HepG2 (cell line): ENCODE measurements at regions not wholly inside any gene's neighbourhood (a gene's known extent, or its start where the extent isn't known, plus 50 kb on each side); places are given as distances from the start of the nearest gene placed in this dataset.

Source experiments
- ATAC-seq: fragments of 200-7000 bp; cut with Tn5 transposase; 3 replicates; pipeline ENCODE4 v1.9.1; 2020; ENCODE audit warnings: mild to moderate bottlenecking, moderate library complexity
- BruUV-seq: library from RNA; stranded (reverse); fragments of 400-500 nt; replicated peaks from 2 replicates; lab custom pipeline; 2021; lab: Mats Ljungman, UMichigan
- CTCF ChIA-PET: fragments of 300-600 bp; formaldehyde crosslinking; extraction: SDS; loops from one replicate; lab custom pipeline; 2021; ENCODE audit warnings: low total read pairs, inconsistent platforms, low intra/inter-chr PET ratio; lab: Yijun Ruan, JAX
- POLR2A ChIA-PET: fragments of 350-600 bp; sonication (Branson Sonifier 250); formaldehyde crosslinking; loops from one replicate; lab custom pipeline; 2020; ENCODE audit warnings: antibody characterized with exemption, inconsistent platforms; lab: Yijun Ruan, JAX
- DNase-seq: peaks from one replicate; pipeline ENCODE4 v3.0.0-alpha.2; 2015; ENCODE audit warnings: low spot score
- FAIRE-seq: peaks from 3 replicates; lab custom pipeline; 2011; peaks lifted over from hg19 to GRCh38; lab: Jason Lieb, UNC
- H2AFZ ChIP-seq: one replicate; pipeline ENCODE4 v1.6.1; 2011; ENCODE audit warnings: low read length, inconsistent platforms
- H3K27ac ChIP-seq: fragments of 300-600 bp; 3 replicates; pipeline ENCODE4 v1.8.0; 2011; ENCODE audit warnings: mixed run types, mild to moderate bottlenecking, mixed read lengths, low read length, inconsistent platforms; ENCODE audit not compliant: insufficient read depth; ENCODE audit errors: extremely low read length
- H3K27me3 ChIP-seq, 2 experiments: fragments of 200-600 bp in 1 of 2; 2 replicates in 1 of 2; 3 replicates in 1 of 2; pipeline versions ENCODE4 v1.6.0 to v1.8.0; 2011; ENCODE audit warnings: low read length in 2 of 2, mild to moderate bottlenecking in 2 of 2, moderate library complexity in 2 of 2, inconsistent platforms in 1 of 2; ENCODE audit not compliant: insufficient read depth in 2 of 2, control insufficient read depth in 1 of 2
- H3K36me3 ChIP-seq, 2 experiments: fragments of 200-600 bp in 1 of 2; replicated peaks in 1 of 2; 2 replicates in 1 of 2; 3 replicates in 1 of 2; pipeline versions ENCODE4 v1.5.1 to v1.8.0; 2011; ENCODE audit warnings: low read length in 2 of 2, inconsistent platforms in 1 of 2; ENCODE audit not compliant: insufficient read depth in 2 of 2, control insufficient read depth in 1 of 2
- H3K4me1 ChIP-seq: 2 replicates; pipeline ENCODE4 v1.5.1; 2012; ENCODE audit warnings: low read length, inconsistent platforms; ENCODE audit not compliant: insufficient read depth
- H3K4me2 ChIP-seq: 2 replicates; pipeline ENCODE4 v1.6.0; 2011; ENCODE audit warnings: low read depth, low read length, inconsistent platforms
- H3K4me3 ChIP-seq, 3 experiments: fragments of 200-600 bp in 1 of 3; sonication (generic), shearing (Covaris generic) in 1 of 3; replicated peaks in 1 of 3; 2 replicates each; pipeline ENCODE4 v1.5.1; 2011 to 2016; ENCODE audit warnings: low read length in 3 of 3, inconsistent platforms in 2 of 3, low read depth in 2 of 3, mild to moderate bottlenecking in 2 of 3, control low read depth in 1 of 3, mixed read lengths in 1 of 3; ENCODE audit not compliant: insufficient read depth in 1 of 3
- H3K79me2 ChIP-seq: one replicate; pipeline ENCODE4 v1.6.1; 2011; ENCODE audit warnings: low read length, inconsistent platforms; ENCODE audit not compliant: insufficient read depth
- H3K9ac ChIP-seq: 2 replicates; pipeline ENCODE4 v1.6.0; 2011; ENCODE audit warnings: mild to moderate bottlenecking, low read depth, low read length, inconsistent platforms; ENCODE audit not compliant: insufficient read depth
- H3K9me3 ChIP-seq: 2 replicates; pipeline ENCODE4 v1.5.1; 2012; ENCODE audit warnings: mild to moderate bottlenecking, low read length
- H4K20me1 ChIP-seq: 2 replicates; pipeline ENCODE4 v1.6.0; 2011; ENCODE audit warnings: inconsistent platforms, mild to moderate bottlenecking, low read length, moderate library complexity; ENCODE audit not compliant: insufficient read depth
- AFF4 ChIP-seq: sonication (generic); formaldehyde crosslinking; IDR thresholded peaks from 2 replicates; pipeline ENCODE4 v1.4.0; 2020; ENCODE audit warnings: missing genetic modification reagents
- MXD4 ChIP-seq: IDR thresholded peaks from 2 replicates; pipeline ENCODE4 v1.6.1; 2016; ENCODE audit warnings: mild to moderate bottlenecking, missing biosample characterization, missing genetic modification reagents
- SIX1 ChIP-seq: sonication (generic); formaldehyde crosslinking; IDR thresholded peaks from 2 replicates; pipeline ENCODE4 v1.4.0; 2020; ENCODE audit warnings: missing genetic modification reagents, borderline replicate concordance
- WGBS: methylation state at CpG from one replicate; pipeline ENCODE4 v1.1.6; 2017; ENCODE audit warnings: low lambda C conversion rate; 5-methylcytosine and 5-hydroxymethylcytosine counted together
- in situ Hi-C: cut with HindIII; loops from 2 replicates; pipeline ENCODE4 v1.10.0; 2017; ENCODE audit warnings: low pct_unique_long_range_greater_than_20kb; ENCODE audit not compliant: extremely low pct_ligation_motif_present
- intact Hi-C: fragments of 100-400 bp; cut with micrococcal nuclease; formaldehyde crosslinking; loops from one replicate; pipeline ENCODE4 v1.10.0; 2022; ENCODE audit not compliant: unreplicated experiment
- TF ChIP-seq, protein P1 (sequence below): sonication (generic); formaldehyde crosslinking; IDR thresholded peaks from 2 replicates; pipeline ENCODE4 v1.4.0; 2020; ENCODE audit warnings: low read depth, mild to moderate bottlenecking, missing genetic modification reagents

- in situ Hi-C loops = no loop called here
- no peak for ATAC-seq
- H3K4me3 ChIP-seq = no peak overlapping the region
Measured at GRCh38 chr14:48391661-48392060, 716.3 kb upstream of the MDGA2 start.

More at GRCh38 chr14:48391661-48392060, 716.3 kb upstream of the MDGA2 start:
- Histone ChIP-seq H3K27me3 (no peaks in the 10 kb centered on the region), H3K4me2 (no peak overlapping the region), H2AFZ (no peak overlapping the region), H4K20me1 (no peaks in the 10 kb centered on the region), H3K79me2 (no peaks in the 10 kb centered on the region), H3K4me1 (no peaks in the 10 kb centered on the region), H3K27ac (no peak overlapping the region), H3K9ac (no peak overlapping the region), H3K36me3 (no peaks in the 10 kb centered on the region), H3K9me3 (no peaks in the 10 kb centered on the region; the same call in none of the 2 replicates)
- 3% methylated on average over 5 of the region's 5 CpGs for WGBS
- POLR2A ChIA-PET = no interaction called here
- CTCF ChIA-PET = no interaction called here
- intact Hi-C loops = no loop called here
- FAIRE-seq (no peak), DNase-seq (no peak)
- BruUV-seq = no TSS peak
- TF ChIP-seq SIX1 (CRISPR knock-in tag) = no peak
- no peak for TF ChIP-seq AFF4 (CRISPR knock-in tag)
- TF ChIP-seq, protein P1, sequence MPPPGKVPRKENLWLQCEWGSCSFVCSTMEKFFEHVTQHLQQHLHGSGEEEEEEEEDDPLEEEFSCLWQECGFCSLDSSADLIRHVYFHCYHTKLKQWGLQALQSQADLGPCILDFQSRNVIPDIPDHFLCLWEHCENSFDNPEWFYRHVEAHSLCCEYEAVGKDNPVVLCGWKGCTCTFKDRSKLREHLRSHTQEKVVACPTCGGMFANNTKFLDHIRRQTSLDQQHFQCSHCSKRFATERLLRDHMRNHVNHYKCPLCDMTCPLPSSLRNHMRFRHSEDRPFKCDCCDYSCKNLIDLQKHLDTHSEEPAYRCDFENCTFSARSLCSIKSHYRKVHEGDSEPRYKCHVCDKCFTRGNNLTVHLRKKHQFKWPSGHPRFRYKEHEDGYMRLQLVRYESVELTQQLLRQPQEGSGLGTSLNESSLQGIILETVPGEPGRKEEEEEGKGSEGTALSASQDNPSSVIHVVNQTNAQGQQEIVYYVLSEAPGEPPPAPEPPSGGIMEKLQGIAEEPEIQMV = no peak
- no peak for TF ChIP-seq MXD4 (CRISPR knock-in tag)
